Right hindlimb (tissue), 1 donor: ENCODE measurements at regions not wholly inside any gene's neighbourhood (a gene's known extent, or its start where the extent isn't known, plus 50 kb on each side); places are given as distances from the start of the nearest gene placed in this dataset.
"Not testable (repeated sequence)": the region's sequence is repeated elsewhere in the genome, so short reads cannot be mapped to it uniquely, and the experiment has no call there.

Experiments
- DNase-seq: peaks from one replicate; pipeline ENCODE4 v3.0.0-alpha.2; 2018

- DNase-seq: no peak
Observed at GRCh38 chr18:60059216-60059615, 159.4 kb downstream of the PMAIP1 start.

- no peak for DNase-seq
Observed at GRCh38 chr18:60053747-60054304, 154.0 kb downstream of the PMAIP1 start.

GRCh38 chr18:60050821-60051220 lies 151.0 kb downstream of the PMAIP1 start:
- no peak for DNase-seq

- DNase-seq: no peak
Observed at GRCh38 chr18:60049172-60049571, 149.4 kb downstream of the PMAIP1 start.

- no peak for DNase-seq
Observed at GRCh38 chr18:60047556-60047955, 147.8 kb downstream of the PMAIP1 start.

GRCh38 chr18:60044290-60045006 lies 144.7 kb downstream of the PMAIP1 start:
- DNase-seq: no peak

GRCh38 chr18:60040971-60041370 lies 141.2 kb downstream of the PMAIP1 start:
- no peak for DNase-seq

GRCh38 chr18:60038731-60039130 lies 138.9 kb downstream of the PMAIP1 start:
- no peak for DNase-seq

- DNase-seq: no peak
Observed at GRCh38 chr18:60027397-60027796, 127.6 kb downstream of the PMAIP1 start.

- DNase-seq: no peak
Observed at GRCh38 chr18:60024857-60025256, 125.1 kb downstream of the PMAIP1 start.

GRCh38 chr18:60024345-60024744 lies 124.5 kb downstream of the PMAIP1 start:
- DNase-seq: no peak

GRCh38 chr18:60022671-60023276 lies 123.0 kb downstream of the PMAIP1 start:
- DNase-seq: no peak

- no peak for DNase-seq
Observed at GRCh38 chr18:60021556-60021955, 121.8 kb downstream of the PMAIP1 start.

- no peak for DNase-seq
Observed at GRCh38 chr18:60020107-60020925, 120.5 kb downstream of the PMAIP1 start.

- no peak for DNase-seq
Observed at GRCh38 chr18:60019463-60019840, 119.7 kb downstream of the PMAIP1 start.

GRCh38 chr18:60018618-60019462 lies 119.0 kb downstream of the PMAIP1 start:
- DNase-seq: no peak

- DNase-seq: not testable (repeated sequence)
Observed at GRCh38 chr18:60018134-60018533, 118.3 kb downstream of the PMAIP1 start.

GRCh38 chr18:60017371-60017770 lies 117.6 kb downstream of the PMAIP1 start:
- DNase-seq: no peak

GRCh38 chr18:60015826-60016225 lies 116.0 kb downstream of the PMAIP1 start:
- DNase-seq: not testable (repeated sequence)

- DNase-seq: not testable (repeated sequence)
Observed at GRCh38 chr18:60013148-60013547, 113.4 kb downstream of the PMAIP1 start.

GRCh38 chr18:60010984-60011383 lies 111.2 kb downstream of the PMAIP1 start:
- no peak for DNase-seq

GRCh38 chr18:60010513-60010912 lies 110.7 kb downstream of the PMAIP1 start:
- DNase-seq: no peak

- DNase-seq: no peak
Observed at GRCh38 chr18:60007661-60008060, 107.9 kb downstream of the PMAIP1 start.
